ENCODE measurements at regions not wholly inside any gene's neighbourhood (a gene's known extent, or its start where the extent isn't known, plus 50 kb on each side); places are given as distances from the start of the nearest gene placed in this dataset.
A peak's percentile ranks its signal among the peaks of the same experiment; 100 is the strongest.
"Not testable (repeated sequence)": the region's sequence is repeated elsewhere in the genome, so short reads cannot be mapped to it uniquely, and the experiment has no call there.

GRCh38 chr2:39852831-39853230, 73.8 kb upstream of the THUMPD2 start:
- in situ Hi-C loops (cut with MboI; ENCODE audit: low pct_unique_long_range_greater_than_20kb in 2 of 9, low sequenced_read_pairs in 9 of 9, unreplicated experiment in 9 of 9), result no loop called here
- 0 to 100% (median 83%) methylated on average over 1 of the region's 1 CpG; no CpG with 5 or more reads in 1 of the 10 experiments for WGBS, 10 experiments
- no peak for ATAC-seq (replicated peaks in 6 of 8)
- no peak overlapping the region for H3K4me3 ChIP-seq
- no peak overlapping the region for H3K27ac ChIP-seq
- peaks cover 12 to 35% of the 10 kb centered on the region in 2 donors for H3K4me1 ChIP-seq (replicated peaks in 1 of 2)

DNA sequence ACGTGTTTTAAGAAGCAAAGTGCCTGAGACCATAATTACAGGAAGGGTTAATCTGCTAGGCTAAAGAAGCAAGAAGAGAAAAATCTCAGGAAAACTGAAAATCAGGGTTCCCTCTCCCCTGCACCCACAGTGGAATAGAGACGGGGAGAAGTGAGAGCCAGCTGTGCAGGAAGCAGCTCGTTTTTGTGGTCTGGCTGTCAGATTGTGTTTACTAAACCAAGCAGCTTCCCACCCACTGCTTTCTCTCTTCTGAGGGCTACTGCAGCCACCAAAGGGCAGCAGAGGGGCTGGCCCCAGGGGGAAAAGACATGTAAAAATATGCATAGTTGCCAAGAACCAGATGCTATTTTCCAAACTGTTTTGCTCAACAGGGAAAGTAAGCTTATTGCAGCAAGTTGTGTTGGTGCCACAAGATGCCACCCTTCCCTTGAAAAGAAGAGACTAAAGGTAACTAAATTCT, 72.6 kb upstream of the THUMPD2 start:
- WGBS, 10 experiments, result 0 to 43% (median 2%) methylated on average over 1 to 3 of the region's 3 CpGs; no CpG with 5 or more reads in 2 of the 10 experiments
- peak; percentile 53 to 90 (median 78) for ATAC-seq (replicated peaks in 6 of 8)
- Histone ChIP-seq H3K27ac (peak overlapping the region; percentile 37 to 43), H3K4me3 (no peak overlapping the region), H3K4me1 (replicated peaks in 1 of 2) (peaks cover 12 to 35% of the 10 kb centered on the region in 2 donors)
- in situ Hi-C loops (cut with MboI; ENCODE audit: low pct_unique_long_range_greater_than_20kb in 2 of 9, low sequenced_read_pairs in 9 of 9, unreplicated experiment in 9 of 9), result no loop called here

DNA sequence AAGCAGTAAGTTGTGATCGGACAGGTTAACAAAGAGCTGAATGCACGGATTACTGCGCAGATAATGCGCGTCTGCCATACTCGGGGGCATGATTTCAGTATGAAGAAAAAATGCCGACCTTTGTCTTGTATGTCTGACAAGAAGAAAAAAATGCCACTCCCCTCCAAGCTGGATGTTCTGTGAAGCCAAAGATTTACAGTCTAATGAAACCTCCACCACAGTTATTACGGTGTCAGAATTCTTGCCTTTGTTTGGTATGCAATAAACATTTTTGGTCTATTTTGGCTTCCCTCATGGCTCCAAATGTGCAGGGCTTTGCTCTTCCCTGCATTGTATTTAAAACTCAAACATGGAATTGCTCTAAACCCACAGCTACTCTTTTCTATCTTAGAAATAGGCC, 72.2 kb upstream of the THUMPD2 start:
- WGBS, 10 experiments, result 0 to 84% (median 55%) methylated on average over 1 to 7 of the region's 8 CpGs
- in situ Hi-C loops (cut with MboI; ENCODE audit: low pct_unique_long_range_greater_than_20kb in 2 of 9, low sequenced_read_pairs in 9 of 9, unreplicated experiment in 9 of 9), result no loop called here
- Histone ChIP-seq H3K27ac (peak overlapping the region; percentile 37 to 43), H3K4me1 (replicated peaks in 1 of 2) (peaks cover 12 to 31% of the 10 kb centered on the region in 2 donors), H3K4me3 (no peak overlapping the region)
- ATAC-seq (replicated peaks in 6 of 8), result peak in 7 of 8 experiments; percentile 15 to 63 (median 49)

GRCh38 chr2:39849982-39850526, 71.0 kb upstream of the THUMPD2 start:
- 43 to 100% (median 87%) methylated on average over 1 to 4 of the region's 4 CpGs for WGBS, 10 experiments
- H3K27ac ChIP-seq, result no peak overlapping the region
- H3K4me3 ChIP-seq, result no peak overlapping the region
- ATAC-seq (replicated peaks in 6 of 8), result no peak
- peaks cover 12 to 26% of the 10 kb centered on the region in 2 donors for H3K4me1 ChIP-seq (replicated peaks in 1 of 2)
- in situ Hi-C loops (cut with MboI; ENCODE audit: low pct_unique_long_range_greater_than_20kb in 2 of 9, low sequenced_read_pairs in 9 of 9, unreplicated experiment in 9 of 9), result no loop called here

GRCh38 chr2:39849064-39849463, 70.0 kb upstream of the THUMPD2 start:
- 0 to 100% (median 40%) methylated on average over 1 of the region's 1 CpG; no CpG with 5 or more reads in 2 of the 10 experiments for WGBS, 10 experiments
- Histone ChIP-seq H3K4me1 (replicated peaks in 1 of 2) (peaks cover 12 to 21% of the 10 kb centered on the region in 2 donors), H3K4me3 (no peak overlapping the region), H3K27ac (no peak overlapping the region)
- in situ Hi-C loops (cut with MboI; ENCODE audit: low pct_unique_long_range_greater_than_20kb in 2 of 9, low sequenced_read_pairs in 9 of 9, unreplicated experiment in 9 of 9), result no loop called here
- ATAC-seq (replicated peaks in 6 of 8), result peak in 3 of 8 experiments; percentile 37 to 53 (median 46)

DNA sequence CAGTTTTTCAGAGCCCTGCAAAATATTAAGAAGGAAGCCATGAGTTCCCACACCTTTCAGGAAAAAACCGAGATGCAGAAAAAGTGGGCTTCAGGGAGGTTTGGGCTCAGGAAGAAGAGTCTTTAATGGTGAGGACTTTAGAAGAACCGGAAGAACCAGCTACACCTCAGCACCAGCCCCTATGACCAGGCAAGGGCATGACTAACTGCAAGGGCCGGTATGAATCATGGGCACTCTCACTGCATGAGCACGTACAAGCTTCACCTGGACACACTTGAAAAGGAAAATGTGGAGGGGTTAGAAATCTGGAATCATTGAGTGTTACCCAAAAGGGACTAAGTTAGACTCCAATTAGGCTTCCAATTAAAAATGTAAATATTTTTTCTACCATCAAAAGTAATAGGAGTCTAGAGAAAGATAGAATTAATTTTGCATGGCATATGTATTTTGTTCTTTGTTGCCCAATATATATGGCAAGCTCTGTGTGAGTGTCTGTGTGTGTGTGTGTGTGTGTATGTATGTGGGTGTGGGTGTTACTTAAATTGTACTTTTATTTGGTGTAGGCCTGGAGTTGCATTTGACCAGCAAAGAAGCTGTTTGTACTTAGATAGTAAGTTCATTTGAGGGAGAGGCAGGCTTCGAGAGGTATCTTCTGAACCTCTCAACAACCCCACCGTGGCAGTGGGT, 66.5 kb upstream of the THUMPD2 start:
- in situ Hi-C loops (cut with MboI; ENCODE audit: low pct_unique_long_range_greater_than_20kb in 2 of 9, low sequenced_read_pairs in 9 of 9, unreplicated experiment in 9 of 9), result no loop called here
- 21 to 100% (median 74%) methylated on average over 1 to 6 of the region's 6 CpGs; no CpG with 5 or more reads in 1 of the 10 experiments for WGBS, 10 experiments
- H3K4me1 ChIP-seq (replicated peaks in 1 of 2), result peaks cover 0 to 5% of the 10 kb centered on the region in 2 donors
- no peak overlapping the region for H3K4me3 ChIP-seq
- no peak for ATAC-seq (replicated peaks in 6 of 8)
- H3K27ac ChIP-seq, result no peak overlapping the region

DNA sequence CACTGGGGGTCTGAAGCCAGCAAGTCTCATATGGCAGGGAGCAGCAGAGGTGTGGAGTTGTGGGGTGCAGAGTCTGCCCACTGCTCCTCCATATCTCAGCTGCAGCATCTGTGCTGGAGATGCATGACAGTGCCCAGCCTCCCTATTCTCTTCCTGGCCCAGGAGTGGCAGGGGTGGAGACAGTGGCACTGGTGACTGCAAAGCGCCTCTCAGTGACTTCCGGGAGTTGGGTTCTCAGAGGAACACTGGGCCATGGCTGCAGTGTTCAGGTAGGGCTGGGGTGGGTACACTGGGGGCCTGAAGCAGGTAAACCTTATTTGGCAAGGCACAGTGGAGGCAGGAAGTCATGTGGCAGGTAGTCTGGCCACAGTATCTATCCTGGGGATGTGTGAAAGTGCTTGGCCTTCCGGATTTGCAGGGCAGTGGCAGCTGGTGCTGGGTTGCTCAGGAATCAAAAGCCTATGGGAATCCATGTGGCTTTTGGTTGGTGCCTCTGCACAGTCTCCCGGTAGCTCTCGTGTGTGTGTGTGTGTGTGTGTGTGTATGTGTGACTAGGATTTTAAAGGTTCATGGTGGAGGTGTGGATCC, 60.3 kb upstream of the THUMPD2 start:
- Histone ChIP-seq H3K27ac (no peak overlapping the region), H3K4me3 (no peak overlapping the region), H3K4me1 (replicated peaks in 1 of 2) (no peaks in the 10 kb centered on the region)
- in situ Hi-C loops (cut with MboI; ENCODE audit: low pct_unique_long_range_greater_than_20kb in 2 of 9, low sequenced_read_pairs in 9 of 9, unreplicated experiment in 9 of 9), result no loop called here
- 36 to 70% methylated on average over 2 to 4 of the region's 5 CpGs; no CpG with 5 or more reads in 8 of the 10 experiments for WGBS, 10 experiments
- ATAC-seq (replicated peaks in 6 of 8), result no peak

DNA sequence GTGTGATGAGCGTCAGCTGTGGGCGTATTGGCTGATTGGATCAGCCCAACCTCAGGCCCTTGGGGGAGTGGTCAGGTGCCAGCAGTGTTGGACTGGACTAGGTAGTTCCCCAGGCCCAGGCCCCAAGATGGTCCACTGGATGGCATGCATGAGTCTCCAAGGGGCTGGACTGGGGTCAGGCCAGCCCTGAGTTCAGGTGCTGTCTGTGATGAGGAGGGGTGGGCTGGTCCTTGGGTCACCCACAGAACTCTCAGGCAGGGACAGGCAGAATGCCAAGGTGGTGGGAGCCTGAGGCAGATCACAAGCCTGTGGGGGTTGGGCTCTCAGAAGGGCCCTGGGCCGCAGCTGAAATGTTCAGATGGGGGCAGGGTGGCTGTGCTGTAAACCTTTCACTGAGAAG, 59.5 kb upstream of the THUMPD2 start:
- in situ Hi-C loops (cut with MboI; ENCODE audit: low pct_unique_long_range_greater_than_20kb in 2 of 9, low sequenced_read_pairs in 9 of 9, unreplicated experiment in 9 of 9), result no loop called here
- H3K27ac ChIP-seq, result no peak overlapping the region
- no peak for ATAC-seq (replicated peaks in 6 of 8)
- WGBS, 10 experiments, result 80 to 100% (median 100%) methylated on average over 1 to 2 of the region's 3 CpGs; no CpG with 5 or more reads in 7 of the 10 experiments
- H3K4me1 ChIP-seq (replicated peaks in 1 of 2), result no peaks in the 10 kb centered on the region
- H3K4me3 ChIP-seq, result no peak overlapping the region

DNA sequence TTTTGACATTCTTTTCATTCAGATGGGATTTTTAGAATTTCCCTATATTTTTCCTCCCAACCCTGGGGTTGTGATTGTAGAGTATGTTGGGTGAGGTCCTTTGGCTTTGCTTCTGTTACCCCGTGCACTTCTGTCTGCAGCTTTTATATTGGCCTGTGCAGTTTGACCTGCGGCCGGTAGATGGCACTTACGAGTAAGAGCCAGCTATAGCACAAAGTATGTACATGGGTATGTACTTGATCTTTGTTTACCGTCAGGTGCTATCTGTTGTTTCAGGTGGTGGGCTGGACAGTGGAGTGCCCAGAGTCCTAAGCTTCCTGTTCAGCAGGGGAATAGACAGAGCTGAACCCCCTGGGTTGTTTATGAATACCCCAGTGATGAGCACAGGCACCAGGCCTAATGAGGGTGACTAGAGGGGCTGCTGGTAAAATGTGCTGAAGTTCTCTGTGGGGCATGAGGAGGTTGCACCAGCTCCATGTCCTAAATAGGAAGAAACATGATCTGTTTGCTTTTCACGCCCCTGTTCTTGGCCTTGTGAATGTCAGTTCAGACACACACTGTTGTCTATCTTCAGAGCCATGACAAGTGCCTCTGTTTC, 58.9 kb upstream of the THUMPD2 start:
- Histone ChIP-seq H3K27ac (no peak overlapping the region), H3K4me3 (no peak overlapping the region), H3K4me1 (replicated peaks in 1 of 2) (no peaks in the 10 kb centered on the region)
- ATAC-seq (replicated peaks in 6 of 8), result peak in 3 of 8 experiments; percentile 90 to 98 (median 97)
- 13 to 92% (median 76%) methylated on average over 2 to 6 of the region's 6 CpGs; no CpG with 5 or more reads in 3 of the 10 experiments for WGBS, 10 experiments
- in situ Hi-C loops (cut with MboI; ENCODE audit: low pct_unique_long_range_greater_than_20kb in 2 of 9, low sequenced_read_pairs in 9 of 9, unreplicated experiment in 9 of 9), result no loop called here

GRCh38 chr2:39836638-39837037, 57.6 kb upstream of the THUMPD2 start:
- no peak overlapping the region for H3K27ac ChIP-seq
- 67 to 100% (median 84%) methylated on average over 1 to 3 of the region's 3 CpGs for WGBS, 10 experiments
- H3K4me1 ChIP-seq (replicated peaks in 1 of 2), result no peaks in the 10 kb centered on the region
- H3K4me3 ChIP-seq, result no peak overlapping the region
- ATAC-seq (replicated peaks in 6 of 8), result no peak
- in situ Hi-C loops (cut with MboI; ENCODE audit: low pct_unique_long_range_greater_than_20kb in 2 of 9, low sequenced_read_pairs in 9 of 9, unreplicated experiment in 9 of 9), result no loop called here

GRCh38 chr2:39834426-39834825, 55.4 kb upstream of the THUMPD2 start:
- WGBS, 10 experiments, result 75 to 100% (median 92%) methylated on average over 1 to 2 of the region's 2 CpGs
- H3K4me3 ChIP-seq, result no peak overlapping the region
- in situ Hi-C loops (cut with MboI; ENCODE audit: low pct_unique_long_range_greater_than_20kb in 2 of 9, low sequenced_read_pairs in 9 of 9, unreplicated experiment in 9 of 9), result no loop called here
- no peak overlapping the region for H3K27ac ChIP-seq
- no peaks in the 10 kb centered on the region for H3K4me1 ChIP-seq (replicated peaks in 1 of 2)
- no peak for ATAC-seq (replicated peaks in 6 of 8)

DNA sequence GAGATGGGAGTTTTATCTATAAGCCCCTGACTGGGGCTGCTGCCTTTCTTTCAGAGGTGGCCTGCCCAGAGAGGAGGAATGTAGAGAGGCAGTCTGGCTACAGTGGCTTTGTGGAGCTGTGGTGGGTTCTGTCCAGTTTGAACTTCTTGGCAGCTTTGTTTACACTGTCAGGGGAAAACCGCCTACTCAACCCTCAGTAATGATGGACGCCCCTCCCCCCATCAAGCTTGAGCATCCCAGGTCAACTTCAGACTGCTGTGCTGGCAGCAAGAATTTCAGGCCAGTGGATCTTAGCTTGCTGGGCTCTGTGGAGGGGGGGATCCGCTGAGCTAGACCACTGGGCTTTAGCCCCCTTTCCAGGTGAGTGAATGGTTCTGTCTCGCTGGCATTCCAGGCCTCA, 51.6 kb upstream of the THUMPD2 start:
- ATAC-seq (replicated peaks in 6 of 8); in situ Hi-C loops (cut with MboI; ENCODE audit: low pct_unique_long_range_greater_than_20kb in 2 of 9, low sequenced_read_pairs in 9 of 9, unreplicated experiment in 9 of 9): not testable (repeated sequence)

More for the DNA sequence above, 51.6 kb upstream of the THUMPD2 start:
- not testable (repeated sequence) for H3K4me3 ChIP-seq; H3K27ac ChIP-seq; H3K4me1 ChIP-seq (replicated peaks in 1 of 2)
- WGBS, 10 experiments, result 43 to 94% (median 60%) methylated on average over 1 to 3 of the region's 4 CpGs; no CpG with 5 or more reads in 7 of the 10 experiments

Data from motor neuron (in vitro differentiated cells).